HG03342 (cell line): ENCODE measurements at regions not wholly inside any gene's neighbourhood (a gene's known extent, or its start where the extent isn't known, plus 50 kb on each side); places are given as distances from the start of the nearest gene placed in this dataset.

Source experiments
- ATAC-seq: cut with Tn5 transposase; IDR thresholded peaks from one replicate; pipeline ENCODE4 v1.9.1; 2021; ENCODE audit warnings: mild to moderate bottlenecking, moderate library complexity; ENCODE audit not compliant: unreplicated experiment

- no peak for ATAC-seq
These were observed 172.5 kb downstream of the SH2D1A start for GRCh38 chrX:124518885-124519284.

GRCh38 chrX:124524852-124525251 is 178.5 kb downstream of the SH2D1A start:
- ATAC-seq = no peak

GRCh38 chrX:124529786-124530185 is 183.4 kb downstream of the SH2D1A start:
- no peak for ATAC-seq

GRCh38 chrX:124530803-124531202 is 184.4 kb downstream of the SH2D1A start:
- no peak for ATAC-seq

- no peak for ATAC-seq
These were observed 188.2 kb downstream of the SH2D1A start for GRCh38 chrX:124534536-124534935.

- no peak for ATAC-seq
These were observed 194.1 kb downstream of the SH2D1A start for GRCh38 chrX:124540474-124540873.

GRCh38 chrX:124548571-124548970 is 202.2 kb downstream of the SH2D1A start:
- ATAC-seq = no peak

GRCh38 chrX:124555036-124555595 is 208.8 kb downstream of the SH2D1A start:
- no peak for ATAC-seq

- no peak for ATAC-seq
These were observed 211.6 kb downstream of the SH2D1A start for GRCh38 chrX:124557976-124558375.

- no peak for ATAC-seq
These were observed 227.1 kb downstream of the SH2D1A start for GRCh38 chrX:124573468-124573867.

GRCh38 chrX:124592744-124593143 is 246.4 kb downstream of the SH2D1A start:
- ATAC-seq = no peak

- no peak for ATAC-seq
These were observed 247.8 kb downstream of the SH2D1A start for GRCh38 chrX:124594017-124594651.

- no peak for ATAC-seq
These were observed 259.1 kb downstream of the SH2D1A start for GRCh38 chrX:124605511-124605910.

GRCh38 chrX:124606724-124607123 is 260.4 kb downstream of the SH2D1A start:
- no peak for ATAC-seq

- ATAC-seq = no peak
These were observed 273.3 kb downstream of the SH2D1A start for GRCh38 chrX:124619710-124620109.

- no peak for ATAC-seq
These were observed 288.0 kb downstream of the SH2D1A start for GRCh38 chrX:124634363-124634762.

GRCh38 chrX:124641737-124642491 is 295.6 kb downstream of the SH2D1A start:
- no peak for ATAC-seq

- ATAC-seq = no peak
These were observed 300.0 kb downstream of the SH2D1A start for GRCh38 chrX:124646403-124646802.

- no peak for ATAC-seq
These were observed 304.7 kb downstream of the SH2D1A start for GRCh38 chrX:124651031-124651430.

- ATAC-seq = no peak
These were observed 319.4 kb downstream of the SH2D1A start for GRCh38 chrX:124665621-124666400.

- no peak for ATAC-seq
These were observed 332.8 kb downstream of the SH2D1A start for GRCh38 chrX:124679199-124679598.
